SH-SY5Y (cell line): ENCODE measurements at regions not wholly inside any gene's neighbourhood (a gene's known extent, or its start where the extent isn't known, plus 50 kb on each side); places are given as distances from the start of the nearest gene placed in this dataset.

Experiments
- GATA2 ChIP-seq: IDR thresholded peaks from 2 replicates; pipeline ENCODE4 v1.6.1; 2011; ENCODE audit warnings: mild to moderate bottlenecking, low read depth, low read length
- GATA3 ChIP-seq: IDR thresholded peaks from 2 replicates; pipeline ENCODE4 v1.6.1; 2011; ENCODE audit warnings: low read depth, mild to moderate bottlenecking, low read length, moderate library complexity

- no peak for TF ChIP-seq GATA2
- TF ChIP-seq GATA3 = no peak
Observed at GRCh38 chr11:39220069-39220468, 2239.4 kb downstream of the LRRC4C start.

DNA sequence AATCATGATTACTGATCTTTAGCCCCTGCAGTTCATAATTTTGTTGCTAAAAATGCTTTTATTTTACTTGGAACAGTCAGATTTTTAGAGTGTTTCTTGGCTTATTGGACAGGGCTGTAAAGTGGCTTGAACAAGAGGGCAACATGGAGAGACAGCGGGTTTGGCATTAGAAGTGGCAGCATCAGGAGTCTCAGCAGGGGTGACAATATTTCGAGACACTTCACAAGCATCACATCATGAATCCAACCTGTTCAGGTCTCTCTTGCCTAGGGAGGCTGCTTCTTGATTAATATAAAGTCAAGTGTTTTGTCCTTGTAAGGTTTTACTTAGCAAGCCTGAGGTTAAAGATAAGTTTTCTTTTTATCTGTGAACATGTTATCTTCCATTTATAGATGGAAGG lies 2249.5 kb downstream of the LRRC4C start:
- no peak for TF ChIP-seq GATA2
- no peak for TF ChIP-seq GATA3

- no peak for TF ChIP-seq GATA3
- TF ChIP-seq GATA2 = no peak
Observed at GRCh38 chr11:39205236-39205995, 2254.0 kb downstream of the LRRC4C start.

DNA sequence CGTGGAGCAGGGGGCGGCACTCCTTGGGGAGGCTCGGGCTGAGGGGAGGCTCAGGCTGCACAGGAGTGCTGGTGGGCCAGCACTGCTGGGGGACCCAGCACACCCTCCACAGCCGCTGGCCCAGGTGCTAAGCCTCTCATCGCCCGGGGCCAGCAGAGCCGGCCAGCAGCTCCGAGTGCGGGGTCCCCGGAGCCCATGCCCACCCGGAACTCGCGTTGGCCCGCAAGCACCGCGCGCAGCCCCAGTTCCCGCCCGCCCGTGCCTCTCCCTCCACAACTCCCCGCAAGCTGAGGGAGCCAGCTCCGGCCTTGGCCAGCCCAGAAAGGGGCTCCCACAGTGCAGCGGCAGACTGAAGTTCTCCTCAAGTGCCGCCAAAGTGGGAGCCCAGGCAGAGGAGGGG lies 2266.8 kb downstream of the LRRC4C start:
- TF ChIP-seq GATA3 = no peak
- TF ChIP-seq GATA2 = no peak

DNA sequence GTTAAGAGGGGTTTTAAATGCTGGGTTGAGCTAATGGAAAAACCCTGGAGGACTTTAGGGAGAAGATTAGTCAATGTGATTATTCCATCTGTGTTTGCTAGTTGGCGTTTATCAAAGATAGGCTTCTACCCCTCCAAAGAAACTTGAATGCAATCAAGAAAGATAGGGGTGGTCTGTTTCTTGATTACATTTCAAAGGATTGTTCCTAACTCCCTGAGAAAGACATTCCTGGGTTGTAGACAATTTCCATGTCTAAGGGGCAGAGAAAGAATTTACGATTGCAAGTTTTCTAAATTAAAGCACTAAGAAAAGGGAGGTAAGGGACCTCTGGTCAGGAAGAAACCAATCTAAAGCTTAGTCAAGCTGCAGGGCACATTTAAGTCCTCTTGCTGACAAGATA lies 2268.7 kb downstream of the LRRC4C start:
- TF ChIP-seq GATA3 (no peak), GATA2 (no peak)

DNA sequence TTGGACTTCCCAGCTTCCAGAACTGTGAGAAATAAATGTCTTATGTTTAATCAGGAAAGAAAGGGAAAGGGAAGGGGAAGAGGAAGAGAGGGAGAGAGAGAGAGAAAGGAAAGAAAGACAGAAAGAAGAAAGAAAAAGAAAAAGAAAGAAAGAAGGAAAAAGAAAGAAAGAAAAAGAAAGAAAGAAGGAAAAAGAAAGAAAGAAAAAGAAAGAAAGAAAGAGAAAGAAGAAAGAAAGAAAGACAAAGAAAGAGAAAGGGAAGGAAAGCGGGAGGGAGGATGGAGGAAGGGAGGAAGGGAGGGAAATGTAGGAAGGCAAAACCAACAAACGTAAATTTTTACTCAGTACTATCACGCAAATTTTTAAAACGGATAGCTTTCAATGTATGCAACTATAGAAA lies 2281.8 kb downstream of the LRRC4C start:
- TF ChIP-seq GATA2 = no peak
- no peak for TF ChIP-seq GATA3

GRCh38 chr11:39174965-39175364 lies 2284.5 kb downstream of the LRRC4C start:
- no peak for TF ChIP-seq GATA2
- TF ChIP-seq GATA3 = no peak

DNA sequence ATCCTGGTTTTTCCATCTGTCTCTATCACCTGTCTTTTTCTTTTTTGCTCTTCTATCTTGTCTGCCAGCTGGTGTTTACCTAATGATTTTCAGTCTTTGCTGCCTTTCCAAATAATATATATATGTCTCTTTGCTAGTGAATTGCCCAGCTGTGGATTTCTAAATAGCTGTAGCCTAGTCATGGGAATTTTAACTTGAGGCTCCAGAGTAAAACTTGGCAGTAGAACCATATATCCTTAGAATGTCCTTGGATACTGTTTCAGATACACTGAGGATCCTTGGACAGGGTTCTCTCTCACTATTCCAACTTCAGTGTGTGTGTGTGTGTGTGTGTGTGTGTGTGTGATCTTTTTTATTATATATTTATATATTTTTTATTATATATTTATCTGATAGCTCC lies 2285.3 kb downstream of the LRRC4C start:
- TF ChIP-seq GATA2 (no peak), GATA3 (no peak)

GRCh38 chr11:39165021-39165420 lies 2294.4 kb downstream of the LRRC4C start:
- TF ChIP-seq GATA3 (no peak), GATA2 (no peak)

DNA sequence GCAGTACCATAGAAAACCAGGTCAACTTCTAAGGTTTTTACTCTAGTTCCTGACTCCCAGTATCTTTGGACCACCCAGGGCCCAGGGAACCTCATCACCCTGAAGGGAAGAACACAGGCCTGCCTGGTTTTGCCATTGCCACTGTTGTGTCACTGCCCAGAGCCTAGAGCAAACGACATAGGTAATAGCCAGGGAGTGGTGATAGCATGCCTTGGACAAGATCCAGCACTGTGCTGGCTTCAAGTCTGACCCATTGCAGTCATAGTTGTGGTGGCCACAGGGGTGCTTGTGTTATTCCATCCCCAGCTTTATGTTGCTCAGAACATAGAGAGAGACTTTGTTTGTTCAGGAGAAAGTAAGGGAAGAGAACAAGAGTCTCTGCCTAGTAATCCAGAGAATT lies 2310.2 kb downstream of the LRRC4C start:
- TF ChIP-seq GATA3 = no peak
- TF ChIP-seq GATA2 = no peak

DNA sequence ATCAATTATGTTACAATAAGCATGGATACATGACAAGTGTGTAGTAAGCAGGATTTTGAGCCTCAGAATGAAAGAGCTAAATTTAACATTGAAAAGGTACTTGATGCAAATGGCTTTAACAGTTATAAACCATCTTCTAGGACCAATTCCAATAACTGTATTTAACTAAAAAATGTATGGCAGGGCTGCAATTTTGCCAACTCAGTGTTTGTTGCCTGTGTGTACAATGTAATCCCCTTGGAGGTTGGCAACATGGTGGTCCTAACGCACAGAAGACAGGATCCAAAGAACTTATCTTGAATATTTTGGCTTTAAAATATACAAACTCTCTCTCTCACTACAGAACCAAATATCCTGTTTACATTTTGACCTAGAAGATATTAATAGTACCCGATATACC lies 2314.1 kb downstream of the LRRC4C start:
- no peak for TF ChIP-seq GATA3
- no peak for TF ChIP-seq GATA2

DNA sequence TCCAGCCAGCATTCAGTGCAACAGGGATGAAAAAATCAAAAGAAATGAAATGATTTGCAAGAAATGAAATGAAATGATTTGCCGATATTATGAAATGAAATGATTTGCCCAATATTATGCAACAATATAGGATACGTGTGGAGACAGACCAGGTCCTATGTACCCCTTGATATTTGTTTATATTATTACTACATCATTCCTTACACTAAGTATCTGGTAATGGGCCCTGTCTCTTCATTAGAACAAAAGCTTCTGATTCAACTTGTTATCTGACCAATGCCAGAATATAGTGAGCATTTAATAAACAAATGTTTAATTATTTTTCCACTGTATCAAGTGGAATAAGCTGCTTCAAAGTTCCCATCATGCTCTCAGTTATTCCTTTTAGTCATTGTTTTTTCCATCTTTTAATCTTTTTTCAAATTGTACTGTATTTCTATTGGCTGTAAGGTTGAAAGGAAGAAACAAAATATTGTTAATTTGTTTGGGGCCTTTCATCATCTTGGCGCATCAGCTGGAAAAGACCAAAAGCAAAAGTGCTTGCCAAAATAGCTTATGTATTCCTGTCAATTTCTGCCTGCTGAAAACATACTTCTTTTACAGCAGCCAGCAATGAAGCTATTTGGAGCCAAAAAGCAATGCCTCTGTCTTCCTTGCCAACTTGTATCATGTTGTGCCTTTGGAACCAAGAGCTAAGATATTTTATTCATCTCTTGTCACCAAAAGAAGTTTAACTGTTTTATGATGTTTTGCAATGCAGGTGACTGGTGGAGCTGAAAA lies 2314.9 kb downstream of the LRRC4C start:
- TF ChIP-seq GATA3 = no peak
- TF ChIP-seq GATA2 = no peak

GRCh38 chr11:39139581-39139980 lies 2319.9 kb downstream of the LRRC4C start:
- no peak for TF ChIP-seq GATA3

GRCh38 chr11:39120890-39121289 lies 2338.6 kb downstream of the LRRC4C start:
- TF ChIP-seq GATA2 = no peak
- TF ChIP-seq GATA3 = no peak

- no peak for TF ChIP-seq GATA3
- TF ChIP-seq GATA2 = no peak
Observed at GRCh38 chr11:39113606-39114005, 2345.8 kb downstream of the LRRC4C start.
